K562 (cell line): ENCODE measurements at regions not wholly inside any gene's neighbourhood (a gene's known extent, or its start where the extent isn't known, plus 50 kb on each side); places are given as distances from the start of the nearest gene placed in this dataset.

Source experiments
- ATAC-seq: fragments of 200-7000 bp; cut with Tn5 transposase; 3 replicates; pipeline ENCODE4 v1.9.1; 2020; ENCODE audit warnings: moderate library complexity
- BruUV-seq: library from RNA; stranded (reverse); fragments of 400-500 nt; replicated peaks from 2 replicates; lab custom pipeline; 2021; lab: Mats Ljungman, UMichigan
- CTCF ChIA-PET: fragments of 300-600 bp; formaldehyde crosslinking; extraction: SDS; loops from one replicate; lab custom pipeline; 2021; ENCODE audit warnings: low intra/inter-chr PET ratio; lab: Yijun Ruan, JAX
- POLR2A ChIA-PET: fragments of 300-600, 350-650 bp; sonication (Branson Sonifier 250); formaldehyde crosslinking; extraction: SDS; loops from one replicate; lab custom pipeline; 2021; ENCODE audit warnings: antibody characterized with exemption, inconsistent platforms; lab: Yijun Ruan, JAX
- DNase-seq, 4 experiments: peaks; one replicate each; pipeline versions ENCODE4 v3.0.0 to v3.0.0-alpha.2; 2011 to 2018; ENCODE audit warnings: low spot score in 3 of 4, mixed read lengths in 3 of 4; ENCODE audit errors: extremely low read depth in 1 of 4
- FAIRE-seq: peaks from 2 replicates; lab custom pipeline; 2011; peaks lifted over from hg19 to GRCh38; lab: Jason Lieb, UNC
- H2AFZ ChIP-seq: 2 replicates; pipeline ENCODE4 v1.6.0; 2011; ENCODE audit warnings: low read depth, low read length, control low read depth, inconsistent platforms
- H3K27ac ChIP-seq: fragments of 200-600 bp; 3 replicates; pipeline ENCODE4 v1.8.0; 2011; ENCODE audit warnings: low read depth, mild to moderate bottlenecking, control low read depth, inconsistent platforms, low read length, moderate library complexity, mixed read lengths; ENCODE audit errors: extremely low read depth
- H3K27me3 ChIP-seq, 2 experiments: fragments of 300-600 bp in 1 of 2; 2 replicates in 1 of 2; 3 replicates in 1 of 2; pipeline versions ENCODE4 v1.6.0 to v1.8.0; 2011; ENCODE audit warnings: inconsistent platforms in 2 of 2, low read length in 2 of 2, mild to moderate bottlenecking in 1 of 2, mixed read lengths in 1 of 2, moderate library complexity in 1 of 2; ENCODE audit not compliant: control insufficient read depth in 2 of 2, insufficient read depth in 2 of 2
- H3K36me3 ChIP-seq: fragments of 300-600 bp; 3 replicates; pipeline ENCODE4 v1.8.0; 2011; ENCODE audit warnings: mild to moderate bottlenecking, low read length, inconsistent platforms; ENCODE audit not compliant: control insufficient read depth, insufficient read depth
- H3K4me1 ChIP-seq, 2 experiments: fragments of 200-600 bp in 1 of 2; replicated peaks in 1 of 2; 2 replicates in 1 of 2; 3 replicates in 1 of 2; pipeline versions ENCODE4 v1.5.1 to v1.8.0; 2011; ENCODE audit warnings: inconsistent platforms in 2 of 2, low read length in 2 of 2, mild to moderate bottlenecking in 1 of 2, mixed read lengths in 1 of 2, moderate library complexity in 1 of 2; ENCODE audit not compliant: control insufficient read depth in 2 of 2, insufficient read depth in 2 of 2
- H3K4me2 ChIP-seq: 2 replicates; pipeline ENCODE4 v1.6.1; 2011; ENCODE audit warnings: low read length, control low read depth, inconsistent platforms, mixed read lengths; ENCODE audit not compliant: insufficient read depth
- H3K4me3 ChIP-seq: fragments of 200-600 bp; sonication (generic), shearing (Covaris generic); 2 replicates; pipeline ENCODE4 v1.5.1; 2016; ENCODE audit warnings: control low read depth, inconsistent platforms
- H3K79me2 ChIP-seq: fragments of 200-600 bp; 3 replicates; pipeline ENCODE4 v1.8.0; 2011; ENCODE audit warnings: low read length, inconsistent platforms; ENCODE audit not compliant: control insufficient read depth, insufficient read depth
- H3K9ac ChIP-seq, 2 experiments: 2 replicates each; pipeline versions ENCODE4 v1.6.0 to v1.6.1; 2011; ENCODE audit warnings: low read depth in 2 of 2, low read length in 2 of 2, control low read depth in 1 of 2, inconsistent platforms in 1 of 2, mild to moderate bottlenecking in 1 of 2, mixed read lengths in 1 of 2; ENCODE audit not compliant: insufficient read depth in 1 of 2
- H3K9me1 ChIP-seq: one replicate; pipeline ENCODE4 v1.6.0; 2011; ENCODE audit warnings: inconsistent platforms, mild to moderate bottlenecking, low read length, moderate library complexity; ENCODE audit not compliant: control insufficient read depth, insufficient read depth
- H3K9me3 ChIP-seq: replicated peaks from 2 replicates; pipeline ENCODE4 v1.5.1; 2011; ENCODE audit warnings: low read depth, low read length, inconsistent platforms; ENCODE audit not compliant: control insufficient read depth, insufficient read depth
- H4K20me1 ChIP-seq: replicated peaks from 2 replicates; pipeline ENCODE4 v1.6.1; 2011; ENCODE audit warnings: low read length, inconsistent platforms, mixed read lengths; ENCODE audit not compliant: control insufficient read depth, insufficient read depth
- TEAD2 ChIP-seq: fragments of 450-650 bp; IDR thresholded peaks from 2 replicates; pipeline ENCODE4 v1.6.1; 2016; ENCODE audit warnings: missing genetic modification characterization, control low read depth, missing compliant biosample characterization
- WGBS: fragments of 100-300 bp; shearing (Covaris generic); methylation state at CpG from one replicate; pipeline ENCODE4 v1.1.6; 2016; ENCODE audit warnings: low coverage, mixed read lengths; ENCODE audit not compliant: insufficient coverage; ENCODE audit errors: missing lambda C conversion rate; 5-methylcytosine and 5-hydroxymethylcytosine counted together
- in situ Hi-C: fragments of 300-500 bp; cut with MboI; formaldehyde crosslinking; loops from 4 replicates; pipeline ENCODE4 v1.15.0; 2018; ENCODE audit warnings: inconsistent platforms, mixed read lengths
- intact Hi-C: fragments of 100-400 bp; cut with micrococcal nuclease; formaldehyde crosslinking; loops from 2 replicates; pipeline ENCODE4 v1.14.2; 2022
- TF ChIP-seq, protein P1 (sequence below): fragments of 200-800 bp; sonication (Bioruptor generic); IDR thresholded peaks from 2 replicates; pipeline ENCODE4 v1.6.1; 2016; ENCODE audit warnings: missing genetic modification characterization, missing compliant biosample characterization
- TF ChIP-seq, protein P2 (sequence below): fragments of 250-450 bp; sonication (Bioruptor Pico); IDR thresholded peaks from 2 replicates; pipeline ENCODE4 v1.8.0; 2021; ENCODE audit warnings: moderate library complexity, mild to moderate bottlenecking, inconsistent platforms
- TF ChIP-seq, protein P3 (sequence below): sonication (generic); formaldehyde crosslinking; IDR thresholded peaks from 2 replicates; pipeline ENCODE4 v1.4.0; 2020; ENCODE audit warnings: mild to moderate bottlenecking, missing genetic modification reagents

DNA sequence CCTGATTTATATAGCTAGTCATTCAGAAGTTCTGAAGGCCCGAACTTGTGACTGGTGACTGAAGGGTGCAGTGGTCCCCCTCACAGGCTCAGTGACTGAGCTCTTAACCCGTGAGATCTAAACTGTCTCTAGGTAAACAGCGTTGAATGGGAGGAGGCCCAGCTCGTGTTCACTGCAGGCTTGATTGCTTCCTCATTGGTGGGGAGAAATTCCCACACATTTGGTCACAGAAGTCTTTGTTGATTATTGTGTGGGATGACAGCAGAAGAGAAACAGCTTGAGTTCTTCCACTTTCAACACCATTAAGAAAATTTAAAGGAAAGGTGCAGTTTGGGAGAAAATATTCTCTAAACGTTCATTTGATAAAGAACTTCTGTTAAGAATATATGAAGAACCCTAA, 1178.0 kb downstream of the UQCRFS1 start:
- H3K9me1 ChIP-seq, result no peaks in the 10 kb centered on the region
- H3K4me3 ChIP-seq, result no peak overlapping the region
- CTCF ChIA-PET, result no interaction called here
- H3K79me2 ChIP-seq, result no peaks in the 10 kb centered on the region
- no peaks in the 10 kb centered on the region for H3K4me1 ChIP-seq
- POLR2A ChIA-PET, result interaction anchor here (0.6 to 1.4 kb wide), 2 partner anchors 15 to 1040 kb away, joined by 3 to 5 read pairs; no protein-coding TSS in a partner anchor
- in situ Hi-C loops, result no loop called here
- no peak overlapping the region for H2AFZ ChIP-seq
- no peaks in the 10 kb centered on the region for H3K36me3 ChIP-seq
- H4K20me1 ChIP-seq, result no peaks in the 10 kb centered on the region
- no peak overlapping the region for H3K27ac ChIP-seq
- TF ChIP-seq TEAD2, result no peak
- TF ChIP-seq, protein P1, sequence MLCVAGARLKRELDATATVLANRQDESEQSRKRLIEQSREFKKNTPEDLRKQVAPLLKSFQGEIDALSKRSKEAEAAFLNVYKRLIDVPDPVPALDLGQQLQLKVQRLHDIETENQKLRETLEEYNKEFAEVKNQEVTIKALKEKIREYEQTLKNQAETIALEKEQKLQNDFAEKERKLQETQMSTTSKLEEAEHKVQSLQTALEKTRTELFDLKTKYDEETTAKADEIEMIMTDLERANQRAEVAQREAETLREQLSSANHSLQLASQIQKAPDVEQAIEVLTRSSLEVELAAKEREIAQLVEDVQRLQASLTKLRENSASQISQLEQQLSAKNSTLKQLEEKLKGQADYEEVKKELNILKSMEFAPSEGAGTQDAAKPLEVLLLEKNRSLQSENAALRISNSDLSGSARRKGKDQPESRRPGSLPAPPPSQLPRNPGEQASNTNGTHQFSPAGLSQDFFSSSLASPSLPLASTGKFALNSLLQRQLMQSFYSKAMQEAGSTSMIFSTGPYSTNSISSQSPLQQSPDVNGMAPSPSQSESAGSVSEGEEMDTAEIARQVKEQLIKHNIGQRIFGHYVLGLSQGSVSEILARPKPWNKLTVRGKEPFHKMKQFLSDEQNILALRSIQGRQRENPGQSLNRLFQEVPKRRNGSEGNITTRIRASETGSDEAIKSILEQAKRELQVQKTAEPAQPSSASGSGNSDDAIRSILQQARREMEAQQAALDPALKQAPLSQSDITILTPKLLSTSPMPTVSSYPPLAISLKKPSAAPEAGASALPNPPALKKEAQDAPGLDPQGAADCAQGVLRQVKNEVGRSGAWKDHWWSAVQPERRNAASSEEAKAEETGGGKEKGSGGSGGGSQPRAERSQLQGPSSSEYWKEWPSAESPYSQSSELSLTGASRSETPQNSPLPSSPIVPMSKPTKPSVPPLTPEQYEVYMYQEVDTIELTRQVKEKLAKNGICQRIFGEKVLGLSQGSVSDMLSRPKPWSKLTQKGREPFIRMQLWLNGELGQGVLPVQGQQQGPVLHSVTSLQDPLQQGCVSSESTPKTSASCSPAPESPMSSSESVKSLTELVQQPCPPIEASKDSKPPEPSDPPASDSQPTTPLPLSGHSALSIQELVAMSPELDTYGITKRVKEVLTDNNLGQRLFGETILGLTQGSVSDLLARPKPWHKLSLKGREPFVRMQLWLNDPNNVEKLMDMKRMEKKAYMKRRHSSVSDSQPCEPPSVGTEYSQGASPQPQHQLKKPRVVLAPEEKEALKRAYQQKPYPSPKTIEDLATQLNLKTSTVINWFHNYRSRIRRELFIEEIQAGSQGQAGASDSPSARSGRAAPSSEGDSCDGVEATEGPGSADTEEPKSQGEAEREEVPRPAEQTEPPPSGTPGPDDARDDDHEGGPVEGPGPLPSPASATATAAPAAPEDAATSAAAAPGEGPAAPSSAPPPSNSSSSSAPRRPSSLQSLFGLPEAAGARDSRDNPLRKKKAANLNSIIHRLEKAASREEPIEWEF (CRISPR knock-in tag), result no peak
- TF ChIP-seq, protein P2, sequence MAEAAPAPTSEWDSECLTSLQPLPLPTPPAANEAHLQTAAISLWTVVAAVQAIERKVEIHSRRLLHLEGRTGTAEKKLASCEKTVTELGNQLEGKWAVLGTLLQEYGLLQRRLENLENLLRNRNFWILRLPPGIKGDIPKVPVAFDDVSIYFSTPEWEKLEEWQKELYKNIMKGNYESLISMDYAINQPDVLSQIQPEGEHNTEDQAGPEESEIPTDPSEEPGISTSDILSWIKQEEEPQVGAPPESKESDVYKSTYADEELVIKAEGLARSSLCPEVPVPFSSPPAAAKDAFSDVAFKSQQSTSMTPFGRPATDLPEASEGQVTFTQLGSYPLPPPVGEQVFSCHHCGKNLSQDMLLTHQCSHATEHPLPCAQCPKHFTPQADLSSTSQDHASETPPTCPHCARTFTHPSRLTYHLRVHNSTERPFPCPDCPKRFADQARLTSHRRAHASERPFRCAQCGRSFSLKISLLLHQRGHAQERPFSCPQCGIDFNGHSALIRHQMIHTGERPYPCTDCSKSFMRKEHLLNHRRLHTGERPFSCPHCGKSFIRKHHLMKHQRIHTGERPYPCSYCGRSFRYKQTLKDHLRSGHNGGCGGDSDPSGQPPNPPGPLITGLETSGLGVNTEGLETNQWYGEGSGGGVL, result no peak
- TF ChIP-seq, protein P3, sequence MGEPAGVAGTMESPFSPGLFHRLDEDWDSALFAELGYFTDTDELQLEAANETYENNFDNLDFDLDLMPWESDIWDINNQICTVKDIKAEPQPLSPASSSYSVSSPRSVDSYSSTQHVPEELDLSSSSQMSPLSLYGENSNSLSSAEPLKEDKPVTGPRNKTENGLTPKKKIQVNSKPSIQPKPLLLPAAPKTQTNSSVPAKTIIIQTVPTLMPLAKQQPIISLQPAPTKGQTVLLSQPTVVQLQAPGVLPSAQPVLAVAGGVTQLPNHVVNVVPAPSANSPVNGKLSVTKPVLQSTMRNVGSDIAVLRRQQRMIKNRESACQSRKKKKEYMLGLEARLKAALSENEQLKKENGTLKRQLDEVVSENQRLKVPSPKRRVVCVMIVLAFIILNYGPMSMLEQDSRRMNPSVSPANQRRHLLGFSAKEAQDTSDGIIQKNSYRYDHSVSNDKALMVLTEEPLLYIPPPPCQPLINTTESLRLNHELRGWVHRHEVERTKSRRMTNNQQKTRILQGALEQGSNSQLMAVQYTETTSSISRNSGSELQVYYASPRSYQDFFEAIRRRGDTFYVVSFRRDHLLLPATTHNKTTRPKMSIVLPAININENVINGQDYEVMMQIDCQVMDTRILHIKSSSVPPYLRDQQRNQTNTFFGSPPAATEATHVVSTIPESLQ, result no peak
- H3K9me3 ChIP-seq, result no peaks in the 10 kb centered on the region
- BruUV-seq, result no TSS peak
- FAIRE-seq (no peak), DNase-seq (no peak), ATAC-seq (no peak)
- no peak overlapping the region for H3K4me2 ChIP-seq
- no peaks in the 10 kb centered on the region for H3K27me3 ChIP-seq
- intact Hi-C loops, result no loop called here
- WGBS, result 0% methylated on average over 5 of the region's 5 CpGs
- H3K9ac ChIP-seq, result no peak overlapping the region
